ENCODE measurements at regions not wholly inside any gene's neighbourhood (a gene's known extent, or its start where the extent isn't known, plus 50 kb on each side); places are given as distances from the start of the nearest gene placed in this dataset.

DNA sequence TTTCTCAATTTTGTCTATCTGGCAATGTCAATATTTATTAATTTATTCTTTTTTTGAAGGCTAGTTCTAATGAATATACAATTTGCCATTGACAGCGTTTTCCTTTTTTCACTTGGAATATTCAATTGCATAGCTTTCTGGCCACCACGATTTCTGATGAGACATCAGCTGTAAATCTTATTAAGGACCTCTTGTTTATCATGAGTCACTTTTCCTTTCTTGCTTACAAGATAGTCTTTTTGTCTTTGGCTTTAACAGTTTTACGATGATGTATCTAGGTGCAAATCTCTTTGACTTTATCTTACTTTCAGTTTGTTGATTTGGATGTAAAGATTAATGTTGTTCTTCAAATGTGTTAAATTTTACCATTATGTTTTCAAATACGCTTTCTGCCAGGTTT, 991.6 kb upstream of the SLC10A2 start:
- no peak for DNase-seq (ENCODE audit: low read depth)
- Histone ChIP-seq H3K36me3 (ENCODE audit: control insufficient read depth, insufficient read depth, low read length) (no peaks in the 10 kb centered on the region), H3K27me3 (ENCODE audit: control insufficient read depth, insufficient read depth, low read length) (no peaks in the 10 kb centered on the region), H3K4me3 (ENCODE audit: low read depth, low read length) (no peak overlapping the region)
- CTCF ChIA-PET = no interaction called here
- POLR2A ChIA-PET = no interaction called here
- TF ChIP-seq, protein P1, sequence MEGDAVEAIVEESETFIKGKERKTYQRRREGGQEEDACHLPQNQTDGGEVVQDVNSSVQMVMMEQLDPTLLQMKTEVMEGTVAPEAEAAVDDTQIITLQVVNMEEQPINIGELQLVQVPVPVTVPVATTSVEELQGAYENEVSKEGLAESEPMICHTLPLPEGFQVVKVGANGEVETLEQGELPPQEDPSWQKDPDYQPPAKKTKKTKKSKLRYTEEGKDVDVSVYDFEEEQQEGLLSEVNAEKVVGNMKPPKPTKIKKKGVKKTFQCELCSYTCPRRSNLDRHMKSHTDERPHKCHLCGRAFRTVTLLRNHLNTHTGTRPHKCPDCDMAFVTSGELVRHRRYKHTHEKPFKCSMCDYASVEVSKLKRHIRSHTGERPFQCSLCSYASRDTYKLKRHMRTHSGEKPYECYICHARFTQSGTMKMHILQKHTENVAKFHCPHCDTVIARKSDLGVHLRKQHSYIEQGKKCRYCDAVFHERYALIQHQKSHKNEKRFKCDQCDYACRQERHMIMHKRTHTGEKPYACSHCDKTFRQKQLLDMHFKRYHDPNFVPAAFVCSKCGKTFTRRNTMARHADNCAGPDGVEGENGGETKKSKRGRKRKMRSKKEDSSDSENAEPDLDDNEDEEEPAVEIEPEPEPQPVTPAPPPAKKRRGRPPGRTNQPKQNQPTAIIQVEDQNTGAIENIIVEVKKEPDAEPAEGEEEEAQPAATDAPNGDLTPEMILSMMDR (IDR thresholded peaks at IDR 0.05; ENCODE audit: insufficient read depth, low read depth, low read length) = no peak

DNA sequence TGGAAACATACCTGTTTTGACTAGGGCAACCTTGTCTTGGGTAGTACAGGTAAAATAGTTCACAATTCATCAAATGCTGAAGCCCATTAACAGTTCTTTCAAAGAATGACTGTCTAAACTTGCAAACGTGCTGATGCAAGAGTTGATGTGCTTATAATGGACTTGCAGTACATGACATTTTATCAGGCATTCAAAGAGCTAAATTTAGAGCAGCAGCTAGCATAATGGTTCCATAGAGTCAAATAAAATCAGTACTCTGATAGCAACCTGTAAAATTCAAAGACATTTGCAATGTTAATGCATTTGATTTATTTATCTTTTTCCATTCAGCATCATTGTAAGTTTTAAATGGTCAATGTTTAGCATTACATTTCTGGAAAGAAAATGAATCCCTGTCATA, 979.7 kb upstream of the SLC10A2 start:
- POLR2A ChIA-PET = no interaction called here
- no peak for DNase-seq (ENCODE audit: low read depth)
- H3K27me3 ChIP-seq (ENCODE audit: control insufficient read depth, insufficient read depth, low read length) = no peaks in the 10 kb centered on the region
- H3K4me3 ChIP-seq (ENCODE audit: low read depth, low read length) = no peak overlapping the region
- CTCF ChIA-PET = no interaction called here
- H3K36me3 ChIP-seq (ENCODE audit: control insufficient read depth, insufficient read depth, low read length) = no peaks in the 10 kb centered on the region
- TF ChIP-seq, protein P1 (IDR thresholded peaks at IDR 0.05; ENCODE audit: insufficient read depth, low read depth, low read length) = no peak

DNA sequence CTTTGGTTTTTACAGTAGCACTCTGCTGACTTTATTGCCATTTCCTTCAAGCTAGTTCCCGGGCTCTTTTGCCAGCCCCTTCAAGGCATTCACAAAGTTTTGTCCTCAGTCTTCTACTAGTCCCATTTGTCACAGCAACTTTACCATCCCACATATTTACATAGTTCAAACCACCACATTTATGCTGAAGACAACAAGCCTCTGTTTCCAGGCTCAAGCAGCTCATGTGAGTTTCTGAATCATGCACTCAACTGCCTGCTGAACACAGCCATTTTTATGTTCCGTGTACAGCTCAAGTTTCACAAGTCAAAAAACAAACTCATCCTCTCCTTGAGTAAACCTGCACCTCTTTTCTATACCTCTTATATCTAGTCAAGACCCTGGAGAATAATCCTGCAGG, 977.0 kb upstream of the SLC10A2 start:
- no peak for DNase-seq (ENCODE audit: low read depth)
- ChIA-PET CTCF (no interaction called here), POLR2A (no interaction called here)
- Histone ChIP-seq H3K4me3 (ENCODE audit: low read depth, low read length) (no peak overlapping the region), H3K36me3 (ENCODE audit: control insufficient read depth, insufficient read depth, low read length) (no peaks in the 10 kb centered on the region), H3K27me3 (ENCODE audit: control insufficient read depth, insufficient read depth, low read length) (no peaks in the 10 kb centered on the region)
- TF ChIP-seq, protein P1 (IDR thresholded peaks at IDR 0.05; ENCODE audit: insufficient read depth, low read depth, low read length) = no peak

DNA sequence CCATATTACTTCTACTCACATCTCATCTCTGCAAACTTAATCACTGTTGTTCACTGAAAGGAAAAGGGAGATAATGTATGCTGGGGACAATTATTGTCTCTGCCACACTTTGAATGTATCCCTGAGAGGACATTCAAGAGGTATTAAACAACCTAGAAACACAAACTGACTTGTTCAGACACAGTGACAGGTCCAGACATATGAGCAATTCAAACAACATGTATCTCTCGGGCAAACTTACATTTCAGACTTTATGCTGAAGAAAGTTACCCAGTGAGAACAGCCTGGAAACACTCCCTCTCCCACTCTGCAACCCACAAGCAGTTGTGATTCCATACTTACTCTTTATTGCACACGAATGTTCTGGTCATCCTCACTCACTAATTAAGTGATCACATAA, 968.7 kb upstream of the SLC10A2 start:
- Histone ChIP-seq H3K4me3 (ENCODE audit: low read depth, low read length) (no peak overlapping the region), H3K36me3 (ENCODE audit: control insufficient read depth, insufficient read depth, low read length) (no peaks in the 10 kb centered on the region), H3K27me3 (ENCODE audit: control insufficient read depth, insufficient read depth, low read length) (no peaks in the 10 kb centered on the region)
- no peak for DNase-seq (ENCODE audit: low read depth)
- ChIA-PET POLR2A (no interaction called here), CTCF (no interaction called here)
- TF ChIP-seq, protein P1 (IDR thresholded peaks at IDR 0.05; ENCODE audit: insufficient read depth, low read depth, low read length) = no peak

DNA sequence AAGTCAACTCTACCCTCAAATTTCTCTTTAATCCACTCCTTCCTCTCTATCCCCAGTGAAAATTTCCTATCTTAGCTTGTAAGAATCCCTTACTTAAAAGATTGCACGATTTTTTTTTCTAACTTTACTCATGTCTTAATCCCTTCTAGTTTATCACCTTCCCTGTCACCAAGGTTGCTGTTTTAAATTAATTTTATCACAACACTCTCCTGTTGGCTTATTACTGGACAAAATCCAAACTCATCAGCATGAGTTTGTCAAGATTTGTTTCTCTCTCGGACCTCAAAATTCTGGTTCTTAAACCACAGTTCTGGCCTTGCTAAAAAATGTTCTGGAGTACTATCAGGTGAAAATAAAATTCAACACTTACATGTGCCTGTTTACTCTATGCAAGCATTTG, 959.1 kb upstream of the SLC10A2 start:
- TF ChIP-seq, protein P1 (IDR thresholded peaks at IDR 0.05; ENCODE audit: insufficient read depth, low read depth, low read length) = no peak
- CTCF ChIA-PET = no interaction called here
- Histone ChIP-seq H3K36me3 (ENCODE audit: control insufficient read depth, insufficient read depth, low read length) (no peaks in the 10 kb centered on the region), H3K27me3 (ENCODE audit: control insufficient read depth, insufficient read depth, low read length) (no peaks in the 10 kb centered on the region), H3K4me3 (ENCODE audit: low read depth, low read length) (no peak overlapping the region)
- no peak for DNase-seq (ENCODE audit: low read depth)
- POLR2A ChIA-PET = no interaction called here

Measured in BJ (cell line).